ENCODE measurements at regions not wholly inside any gene's neighbourhood (a gene's known extent, or its start where the extent isn't known, plus 50 kb on each side); places are given as distances from the start of the nearest gene placed in this dataset.

DNA sequence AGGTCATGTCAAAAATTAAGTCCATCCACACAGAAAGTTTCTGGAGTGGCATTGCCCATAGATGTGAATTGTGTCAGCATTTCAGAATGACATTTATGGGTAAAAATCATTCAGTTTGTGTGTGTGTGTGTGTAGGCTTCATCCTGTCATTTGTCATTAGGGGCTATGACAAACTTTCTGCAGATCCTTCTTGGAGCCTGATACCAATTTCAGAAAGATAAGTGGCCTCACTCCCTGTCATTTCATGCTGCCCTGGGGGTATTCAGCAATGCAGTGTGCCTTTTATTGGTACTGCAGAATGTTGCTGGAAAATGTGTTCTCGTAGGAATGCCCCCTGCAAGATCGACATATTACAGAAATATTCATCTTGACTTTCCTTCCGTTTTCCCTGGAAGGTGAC, 659.7 kb downstream of the NLGN4X start:
- Histone ChIP-seq H3K27ac (ENCODE audit: insufficient read depth, low read depth, low read length) (no peak overlapping the region), H3K9ac (replicated peaks; ENCODE audit: extremely low read depth, insufficient read depth, low read length) (no peak overlapping the region), H3K9me3 (replicated peaks; ENCODE audit: control insufficient read depth, insufficient read depth, low read length) (no peaks in the 10 kb centered on the region), H3K4me3 (replicated peaks in 1 of 3; ENCODE audit: insufficient read depth in 1 of 3, low read depth in 1 of 3, low read length in 3 of 3) (no peak overlapping the region), H3K36me3 (ENCODE audit: control insufficient read depth in 2 of 2, extremely low read depth in 1 of 2, insufficient read depth in 2 of 2, low read length in 2 of 2) (no peaks in the 10 kb centered on the region), H3K4me2 (ENCODE audit: insufficient read depth, low read length) (no peak overlapping the region), H3K9me1 (replicated peaks; ENCODE audit: control insufficient read depth, extremely low read depth, insufficient read depth, low read length) (no peaks in the 10 kb centered on the region), H3K27me3 (ENCODE audit: control insufficient read depth in 2 of 2, insufficient read depth in 2 of 2, low read length in 2 of 2) (no peaks in the 10 kb centered on the region), H2AFZ (ENCODE audit: low read depth, low read length) (no peak overlapping the region), H3K79me2 (ENCODE audit: control insufficient read depth, insufficient read depth, low read length) (no peaks in the 10 kb centered on the region), H3K4me1 (ENCODE audit: control insufficient read depth, extremely low read depth, insufficient read depth, low read length) (no peaks in the 10 kb centered on the region), H4K20me1 (replicated peaks; ENCODE audit: control insufficient read depth, extremely low read depth, insufficient read depth, low read length) (no peaks in the 10 kb centered on the region)
- BruUV-seq (replicated peaks) = no TSS peak
- intact Hi-C loops (cut with micrococcal nuclease) = no loop called here
- TF ChIP-seq MYC (IDR thresholded peaks at IDR 0.05; ENCODE audit: low read depth, low read length) (no peak), FOS (IDR thresholded peaks at IDR 0.05; ENCODE audit: borderline replicate concordance, insufficient read depth, low read length) (no peak), POLR2AphosphoS5 (IDR thresholded peaks at IDR 0.05; ENCODE audit: insufficient read depth, low read depth, low read length) (no peak), JUN (IDR thresholded peaks at IDR 0.05; ENCODE audit: borderline replicate concordance, insufficient read depth, insufficient read length, low read depth) (no peak)
- TF ChIP-seq, protein P1, sequence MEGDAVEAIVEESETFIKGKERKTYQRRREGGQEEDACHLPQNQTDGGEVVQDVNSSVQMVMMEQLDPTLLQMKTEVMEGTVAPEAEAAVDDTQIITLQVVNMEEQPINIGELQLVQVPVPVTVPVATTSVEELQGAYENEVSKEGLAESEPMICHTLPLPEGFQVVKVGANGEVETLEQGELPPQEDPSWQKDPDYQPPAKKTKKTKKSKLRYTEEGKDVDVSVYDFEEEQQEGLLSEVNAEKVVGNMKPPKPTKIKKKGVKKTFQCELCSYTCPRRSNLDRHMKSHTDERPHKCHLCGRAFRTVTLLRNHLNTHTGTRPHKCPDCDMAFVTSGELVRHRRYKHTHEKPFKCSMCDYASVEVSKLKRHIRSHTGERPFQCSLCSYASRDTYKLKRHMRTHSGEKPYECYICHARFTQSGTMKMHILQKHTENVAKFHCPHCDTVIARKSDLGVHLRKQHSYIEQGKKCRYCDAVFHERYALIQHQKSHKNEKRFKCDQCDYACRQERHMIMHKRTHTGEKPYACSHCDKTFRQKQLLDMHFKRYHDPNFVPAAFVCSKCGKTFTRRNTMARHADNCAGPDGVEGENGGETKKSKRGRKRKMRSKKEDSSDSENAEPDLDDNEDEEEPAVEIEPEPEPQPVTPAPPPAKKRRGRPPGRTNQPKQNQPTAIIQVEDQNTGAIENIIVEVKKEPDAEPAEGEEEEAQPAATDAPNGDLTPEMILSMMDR (IDR thresholded peaks at IDR 0.05; ENCODE audit: extremely low read depth in 1 of 2, insufficient read depth in 1 of 2, low read depth in 1 of 2, low read length in 2 of 2) = no peak
- no peak for DNase-seq (ENCODE audit: low read depth, low spot score)
- ChIA-PET POLR2A (no interaction called here), CTCF (no interaction called here)
- no peak for FAIRE-seq
- dilution Hi-C loops (cut with MboI; ENCODE audit: extremely low pct_ligation_motif_present, low sequenced_read_pairs) = no loop called here

DNA sequence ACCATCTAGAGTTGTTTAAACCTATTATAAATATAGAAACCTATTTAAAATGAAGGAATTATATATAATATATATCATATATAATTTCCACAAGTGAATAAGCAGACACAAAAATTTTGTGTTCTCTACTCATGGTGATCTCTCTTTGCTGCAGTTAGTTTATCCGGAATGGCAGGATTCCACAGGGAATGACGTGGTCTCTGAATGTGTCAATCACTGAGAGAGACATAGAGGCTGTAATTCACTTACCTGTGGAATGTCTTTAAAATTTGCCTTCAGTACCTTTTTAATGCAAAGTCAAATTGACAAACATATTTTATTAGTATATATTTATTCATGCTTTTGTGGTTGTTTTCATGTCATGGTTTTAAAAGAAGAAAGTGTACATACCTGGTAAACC, 669.3 kb downstream of the NLGN4X start:
- Histone ChIP-seq H3K9me3 (replicated peaks; ENCODE audit: control insufficient read depth, insufficient read depth, low read length) (no peaks in the 10 kb centered on the region), H3K9ac (replicated peaks; ENCODE audit: extremely low read depth, insufficient read depth, low read length) (no peak overlapping the region), H3K36me3 (ENCODE audit: control insufficient read depth in 2 of 2, extremely low read depth in 1 of 2, insufficient read depth in 2 of 2, low read length in 2 of 2) (no peaks in the 10 kb centered on the region), H3K27ac (ENCODE audit: insufficient read depth, low read depth, low read length) (no peak overlapping the region), H3K4me2 (ENCODE audit: insufficient read depth, low read length) (no peak overlapping the region), H3K4me3 (replicated peaks in 1 of 3; ENCODE audit: insufficient read depth in 1 of 3, low read depth in 1 of 3, low read length in 3 of 3) (no peak overlapping the region), H3K4me1 (ENCODE audit: control insufficient read depth, extremely low read depth, insufficient read depth, low read length) (no peaks in the 10 kb centered on the region), H3K27me3 (ENCODE audit: control insufficient read depth in 2 of 2, insufficient read depth in 2 of 2, low read length in 2 of 2) (no peaks in the 10 kb centered on the region), H2AFZ (ENCODE audit: low read depth, low read length) (no peak overlapping the region), H4K20me1 (replicated peaks; ENCODE audit: control insufficient read depth, extremely low read depth, insufficient read depth, low read length) (no peaks in the 10 kb centered on the region), H3K79me2 (ENCODE audit: control insufficient read depth, insufficient read depth, low read length) (no peaks in the 10 kb centered on the region), H3K9me1 (replicated peaks; ENCODE audit: control insufficient read depth, extremely low read depth, insufficient read depth, low read length) (no peaks in the 10 kb centered on the region)
- DNase-seq (ENCODE audit: low read depth, low spot score) (no peak), FAIRE-seq (no peak)
- ChIA-PET POLR2A (no interaction called here), CTCF (no interaction called here)
- intact Hi-C loops (cut with micrococcal nuclease) (no loop called here), dilution Hi-C loops (cut with MboI; ENCODE audit: extremely low pct_ligation_motif_present, low sequenced_read_pairs) (no loop called here)
- BruUV-seq (replicated peaks) = no TSS peak
- TF ChIP-seq MYC (IDR thresholded peaks at IDR 0.05; ENCODE audit: low read depth, low read length) (no peak), POLR2AphosphoS5 (IDR thresholded peaks at IDR 0.05; ENCODE audit: insufficient read depth, low read depth, low read length) (no peak), POLR2A (IDR thresholded peaks at IDR 0.05; ENCODE audit: low read depth, low read length) (no peak), FOS (IDR thresholded peaks at IDR 0.05; ENCODE audit: borderline replicate concordance, insufficient read depth, low read length) (no peak), JUN (IDR thresholded peaks at IDR 0.05; ENCODE audit: borderline replicate concordance, insufficient read depth, insufficient read length, low read depth) (no peak), GATA2 (IDR thresholded peaks at IDR 0.05; ENCODE audit: insufficient read depth, insufficient read length, low read depth, low read length) (no peak), EZH2 (IDR thresholded peaks at IDR 0.05; ENCODE audit: borderline replicate concordance, low read depth, low read length, severe bottlenecking) (no peak)
- TF ChIP-seq, protein P1 (IDR thresholded peaks at IDR 0.05; ENCODE audit: extremely low read depth in 1 of 2, insufficient read depth in 1 of 2, low read depth in 1 of 2, low read length in 2 of 2) = no peak
- TF ChIP-seq, protein P2, sequence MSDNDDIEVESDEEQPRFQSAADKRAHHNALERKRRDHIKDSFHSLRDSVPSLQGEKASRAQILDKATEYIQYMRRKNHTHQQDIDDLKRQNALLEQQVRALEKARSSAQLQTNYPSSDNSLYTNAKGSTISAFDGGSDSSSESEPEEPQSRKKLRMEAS (IDR thresholded peaks at IDR 0.05; ENCODE audit: insufficient read depth, insufficient read length) = no peak
